ENCODE measurements at regions not wholly inside any gene's neighbourhood (a gene's known extent, or its start where the extent isn't known, plus 50 kb on each side); places are given as distances from the start of the nearest gene placed in this dataset.

GRCh38 chr11:105389952-105390351, 219.9 kb upstream of the GRIA4 start:
- TF ChIP-seq, protein P1, sequence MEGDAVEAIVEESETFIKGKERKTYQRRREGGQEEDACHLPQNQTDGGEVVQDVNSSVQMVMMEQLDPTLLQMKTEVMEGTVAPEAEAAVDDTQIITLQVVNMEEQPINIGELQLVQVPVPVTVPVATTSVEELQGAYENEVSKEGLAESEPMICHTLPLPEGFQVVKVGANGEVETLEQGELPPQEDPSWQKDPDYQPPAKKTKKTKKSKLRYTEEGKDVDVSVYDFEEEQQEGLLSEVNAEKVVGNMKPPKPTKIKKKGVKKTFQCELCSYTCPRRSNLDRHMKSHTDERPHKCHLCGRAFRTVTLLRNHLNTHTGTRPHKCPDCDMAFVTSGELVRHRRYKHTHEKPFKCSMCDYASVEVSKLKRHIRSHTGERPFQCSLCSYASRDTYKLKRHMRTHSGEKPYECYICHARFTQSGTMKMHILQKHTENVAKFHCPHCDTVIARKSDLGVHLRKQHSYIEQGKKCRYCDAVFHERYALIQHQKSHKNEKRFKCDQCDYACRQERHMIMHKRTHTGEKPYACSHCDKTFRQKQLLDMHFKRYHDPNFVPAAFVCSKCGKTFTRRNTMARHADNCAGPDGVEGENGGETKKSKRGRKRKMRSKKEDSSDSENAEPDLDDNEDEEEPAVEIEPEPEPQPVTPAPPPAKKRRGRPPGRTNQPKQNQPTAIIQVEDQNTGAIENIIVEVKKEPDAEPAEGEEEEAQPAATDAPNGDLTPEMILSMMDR (IDR thresholded peaks at IDR 0.05): no peak
- TF ChIP-seq EZH2 (IDR thresholded peaks at IDR 0.05; ENCODE audit: borderline replicate concordance, insufficient read depth, low read depth, low read length, poor library complexity, severe bottlenecking): no peak

Data from B cell (primary cell).